Muscle of back (tissue), 3 donors: ENCODE measurements at regions not wholly inside any gene's neighbourhood (a gene's known extent, or its start where the extent isn't known, plus 50 kb on each side); places are given as distances from the start of the nearest gene placed in this dataset.

Experiments used
- DNase-seq, 3 donors: peaks; one replicate each; pipeline versions ENCODE4 v3.0.0 to v3.0.0-alpha.2; 2013

- no peak for DNase-seq
Observed at GRCh38 chr15:81869161-81869954, 176.5 kb downstream of the MEX3B start.

GRCh38 chr15:81865850-81866537 lies 179.8 kb downstream of the MEX3B start:
- no peak for DNase-seq

GRCh38 chr15:81863162-81863561 lies 182.7 kb downstream of the MEX3B start:
- DNase-seq = peak in 1 of 3 donors; percentile 50

- DNase-seq = no peak
Observed at GRCh38 chr15:81859737-81860516, 185.9 kb downstream of the MEX3B start.

GRCh38 chr15:81858586-81858985 lies 187.2 kb downstream of the MEX3B start:
- no peak for DNase-seq

- no peak for DNase-seq
Observed at GRCh38 chr15:81858136-81858535, 187.7 kb downstream of the MEX3B start.

GRCh38 chr15:81856634-81857026 lies 189.2 kb downstream of the MEX3B start:
- DNase-seq = no peak

GRCh38 chr15:81856001-81856633 lies 189.7 kb downstream of the MEX3B start:
- peak in 2 of 3 donors; percentile 30 to 64 for DNase-seq

- DNase-seq = peak in 1 of 3 donors; percentile 49
Observed at GRCh38 chr15:81853150-81853748, 192.6 kb downstream of the MEX3B start.

GRCh38 chr15:81852411-81853149 lies 193.2 kb downstream of the MEX3B start:
- peak; percentile 74 to 93 (median 86) for DNase-seq

- DNase-seq = peak in 2 of 3 donors; percentile 12 to 46
Observed at GRCh38 chr15:81851757-81852156, 194.1 kb downstream of the MEX3B start.

GRCh38 chr15:81851325-81851724 lies 194.5 kb downstream of the MEX3B start:
- no peak for DNase-seq

GRCh38 chr15:81849289-81849688 lies 196.5 kb downstream of the MEX3B start:
- DNase-seq = no peak

- no peak for DNase-seq
Observed at GRCh38 chr15:81848701-81849100, 197.1 kb downstream of the MEX3B start.

GRCh38 chr15:81843757-81844407 lies 201.9 kb downstream of the MEX3B start:
- no peak for DNase-seq

GRCh38 chr15:81843226-81843625 lies 202.6 kb downstream of the MEX3B start:
- no peak for DNase-seq

- DNase-seq = no peak
Observed at GRCh38 chr15:81839387-81839786, 206.4 kb downstream of the MEX3B start.

- no peak for DNase-seq
Observed at GRCh38 chr15:81835731-81836130, 210.1 kb downstream of the MEX3B start.

- no peak for DNase-seq
Observed at GRCh38 chr15:81830520-81830919, 215.3 kb downstream of the MEX3B start.

- no peak for DNase-seq
Observed at GRCh38 chr15:81829918-81830317, 215.9 kb downstream of the MEX3B start.
